NOMO-1 treated with dmso at 0.1 percent for 144 hours (cell line): ENCODE measurements at regions not wholly inside any gene's neighbourhood (a gene's known extent, or its start where the extent isn't known, plus 50 kb on each side); places are given as distances from the start of the nearest gene placed in this dataset.

ENCODE experiments used
- DNase-seq: peaks from one replicate; lab custom pipeline; 2025; ENCODE audit not compliant: unreplicated experiment; lab: John Stamatoyannopoulos, UW

DNA sequence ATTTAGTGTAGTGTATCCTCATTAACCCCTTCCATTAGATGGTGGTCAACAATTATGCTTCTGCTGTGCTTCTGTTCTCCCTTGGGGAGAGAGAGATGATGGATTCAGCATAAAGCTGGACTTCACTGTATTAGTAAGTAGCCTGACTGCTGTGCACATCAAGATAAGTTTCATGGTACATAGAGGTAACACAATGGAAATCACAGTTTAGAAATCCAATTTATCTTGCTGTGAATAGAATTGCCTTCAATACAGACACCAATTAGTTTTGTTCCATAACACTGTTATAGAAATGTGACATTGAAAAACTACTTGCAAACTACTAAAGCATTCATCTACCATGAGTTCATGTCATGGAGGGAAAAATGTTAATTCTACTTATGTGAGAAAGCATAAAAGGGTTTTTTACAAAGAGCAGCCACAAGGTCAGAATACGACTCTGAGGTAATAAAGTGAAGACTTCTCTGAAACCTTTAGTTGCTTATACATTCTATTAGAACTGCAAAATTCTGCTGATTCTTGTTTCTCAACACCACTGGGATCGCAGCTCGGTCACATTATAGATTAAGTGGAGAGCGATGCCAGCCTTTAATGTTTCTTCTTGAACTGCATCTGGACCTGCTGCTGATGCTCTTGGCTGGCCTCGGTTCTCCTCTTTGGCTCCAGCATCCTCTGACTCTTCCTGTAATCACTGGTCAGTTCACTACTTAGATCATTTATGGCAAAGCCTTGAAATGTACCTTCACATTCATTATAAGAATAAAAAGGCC lies 190.8 kb downstream of the ATP23 start:
- no peak for DNase-seq

DNA sequence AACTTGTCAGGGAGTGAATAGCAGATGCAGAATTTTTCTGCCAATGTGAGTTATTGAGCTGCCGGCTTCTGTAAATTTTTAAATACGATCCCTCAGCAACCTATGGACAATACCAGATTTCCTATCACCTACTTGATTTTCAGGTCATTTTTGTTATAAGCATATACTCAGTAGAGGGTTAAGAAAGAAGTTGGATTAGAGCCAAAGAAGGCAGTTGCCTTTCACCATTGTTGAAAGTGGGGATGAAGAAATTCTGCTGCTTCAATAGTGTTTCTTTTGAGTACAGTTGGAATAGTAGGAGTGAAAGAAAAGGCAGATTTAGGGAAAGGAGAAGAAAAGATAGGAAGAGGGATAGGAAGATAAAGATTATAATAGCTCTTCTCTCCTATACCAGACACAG lies 197.1 kb downstream of the ATP23 start:
- no peak for DNase-seq

DNA sequence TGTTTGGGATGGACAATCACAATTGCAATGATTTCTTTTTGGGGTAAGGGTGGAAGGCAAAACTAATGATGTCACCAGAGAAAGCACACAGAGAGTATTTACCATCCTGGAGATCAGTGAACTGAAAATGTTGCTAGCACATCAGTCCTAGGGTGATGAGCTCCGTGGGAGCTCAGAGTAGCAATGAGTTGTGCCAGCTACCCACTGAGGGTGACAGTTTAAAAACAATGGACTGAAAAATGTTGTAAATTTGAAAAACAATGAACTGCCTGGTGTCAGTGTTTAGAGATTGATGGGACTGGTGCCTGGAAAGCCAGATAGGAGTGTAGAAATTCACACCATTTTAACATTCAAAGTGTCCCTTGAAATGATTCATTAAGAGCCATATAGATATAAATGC lies 198.5 kb downstream of the ATP23 start:
- no peak for DNase-seq

DNA sequence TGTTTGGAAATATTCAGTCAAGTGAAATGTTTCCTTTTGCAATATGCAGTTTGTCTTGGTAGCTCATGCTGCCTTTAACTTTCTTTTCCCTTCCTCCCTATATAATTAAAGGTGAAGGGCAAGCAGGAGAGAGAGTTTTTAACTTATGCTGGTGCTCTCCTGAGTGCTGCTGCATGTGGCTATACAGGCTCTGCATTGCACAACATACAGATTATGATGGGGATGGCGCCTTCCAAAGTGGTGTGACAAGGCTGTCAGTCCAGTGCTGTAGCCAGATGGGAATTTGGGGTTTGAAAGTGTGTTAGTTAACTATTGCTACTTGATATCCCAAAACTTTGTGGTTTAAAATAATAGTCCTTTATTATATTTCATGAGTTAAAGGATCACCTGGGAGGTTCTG lies 199.0 kb downstream of the ATP23 start:
- no peak for DNase-seq

DNA sequence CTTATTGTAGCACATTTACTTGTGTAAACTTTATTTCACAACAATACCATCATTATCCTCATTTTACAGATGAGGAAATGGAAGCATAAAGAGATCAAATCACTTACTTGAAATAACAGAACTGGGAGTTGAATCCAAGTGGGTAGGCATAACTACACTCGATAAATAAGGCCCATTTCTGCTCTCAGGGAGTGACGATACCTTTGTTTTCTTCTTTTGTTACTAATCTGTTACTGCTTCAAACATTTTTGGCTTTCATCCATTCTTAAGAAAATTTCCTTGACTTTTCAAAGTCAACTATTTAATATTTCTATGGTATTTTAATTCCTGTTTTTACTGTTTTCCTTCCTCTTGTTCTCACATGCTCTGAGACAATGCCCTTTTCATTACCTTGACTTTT lies 201.6 kb downstream of the ATP23 start:
- DNase-seq, result no peak

DNA sequence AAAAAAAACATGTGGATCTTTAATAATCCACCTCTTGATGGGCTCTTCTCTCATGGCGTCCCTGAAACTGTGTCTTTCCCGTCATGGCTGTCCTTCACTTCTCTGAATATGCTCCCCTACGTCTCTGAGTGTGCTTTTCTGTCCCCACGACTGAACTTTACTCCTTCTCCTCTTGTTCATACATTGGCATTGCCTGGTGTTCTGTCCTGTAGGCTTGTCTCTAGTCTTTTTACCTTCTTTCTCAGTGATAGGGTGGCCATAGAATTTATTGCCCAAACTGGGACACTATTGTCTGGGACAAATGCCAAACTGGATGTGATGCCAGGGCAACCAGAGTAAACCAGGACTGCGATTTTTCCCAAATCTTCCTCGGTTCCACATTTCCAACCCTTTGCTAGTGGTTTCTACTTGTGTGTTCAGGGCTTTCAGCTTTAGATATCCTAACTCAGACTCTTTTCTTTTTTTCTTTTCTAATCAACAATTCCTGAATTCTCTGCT lies 202.2 kb downstream of the ATP23 start:
- no peak for DNase-seq

DNA sequence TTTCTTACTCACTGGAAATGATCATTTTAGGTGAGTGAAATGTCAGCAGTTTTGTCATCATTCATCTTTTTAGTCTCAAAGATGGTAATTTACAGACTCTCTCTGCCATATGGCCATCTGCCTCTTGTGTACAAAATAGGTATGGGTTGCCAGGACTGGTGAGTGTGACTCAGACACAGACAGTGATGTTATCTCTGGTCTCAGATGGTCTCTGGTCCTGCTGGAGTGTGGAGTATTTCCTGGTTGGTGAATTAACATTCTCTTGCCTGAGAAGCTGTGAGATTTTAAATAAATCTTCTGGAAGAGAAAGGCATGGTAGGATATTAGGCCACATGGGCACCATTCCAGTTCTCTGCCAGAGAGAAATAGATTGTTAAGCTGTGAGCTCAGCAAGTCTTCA lies 207.0 kb downstream of the ATP23 start:
- DNase-seq, result no peak

GRCh38 chr12:58148976-58149375 lies 207.6 kb downstream of the ATP23 start:
- no peak for DNase-seq

GRCh38 chr12:58154359-58154758 lies 213.0 kb downstream of the ATP23 start:
- no peak for DNase-seq

DNA sequence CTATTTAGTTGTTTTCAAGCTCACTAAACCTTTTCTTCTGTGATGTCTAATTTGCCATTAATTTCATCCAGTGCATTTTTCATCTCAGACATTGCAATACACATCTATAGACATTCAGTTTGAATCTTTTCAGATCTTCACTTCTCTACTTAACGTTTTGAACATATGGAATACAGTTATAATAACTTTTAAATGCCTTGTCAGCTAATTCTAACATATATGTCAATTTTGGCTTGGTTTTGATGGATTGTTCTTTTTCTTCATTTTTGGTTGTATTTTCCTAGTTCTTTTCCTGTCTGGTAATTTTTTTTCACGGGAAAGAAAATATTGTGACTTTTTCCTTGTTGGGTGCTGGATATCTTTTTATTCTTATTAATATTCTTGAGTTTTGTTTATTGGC lies 215.3 kb downstream of the ATP23 start:
- no peak for DNase-seq

- no peak for DNase-seq
Measured at GRCh38 chr12:58159941-58160340, 218.6 kb downstream of the ATP23 start.

- DNase-seq, result no peak
Measured at GRCh38 chr12:58161773-58162172, 220.4 kb downstream of the ATP23 start.

- DNase-seq, result no peak
Measured at GRCh38 chr12:58163021-58163420, 221.7 kb downstream of the ATP23 start.

DNA sequence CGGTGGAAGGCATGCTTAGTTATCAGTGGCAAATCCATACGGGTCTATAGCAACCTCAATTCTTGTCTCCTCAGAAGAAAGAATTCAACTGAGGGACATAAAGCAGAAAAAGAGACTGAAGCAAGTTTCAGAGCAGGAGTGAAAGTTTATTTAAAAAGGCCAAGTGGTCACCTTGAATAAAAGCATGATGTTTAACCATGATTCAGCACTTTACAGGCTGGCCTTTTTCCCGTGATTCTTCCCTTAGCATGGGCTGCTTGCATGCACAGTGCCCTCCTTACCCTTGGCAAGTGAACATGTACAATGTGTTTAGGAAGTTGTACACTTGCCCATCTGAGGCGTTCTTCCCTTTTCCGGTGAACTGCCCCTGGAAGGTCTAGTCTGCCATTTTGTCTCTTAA lies 225.3 kb downstream of the ATP23 start:
- DNase-seq, result no peak

DNA sequence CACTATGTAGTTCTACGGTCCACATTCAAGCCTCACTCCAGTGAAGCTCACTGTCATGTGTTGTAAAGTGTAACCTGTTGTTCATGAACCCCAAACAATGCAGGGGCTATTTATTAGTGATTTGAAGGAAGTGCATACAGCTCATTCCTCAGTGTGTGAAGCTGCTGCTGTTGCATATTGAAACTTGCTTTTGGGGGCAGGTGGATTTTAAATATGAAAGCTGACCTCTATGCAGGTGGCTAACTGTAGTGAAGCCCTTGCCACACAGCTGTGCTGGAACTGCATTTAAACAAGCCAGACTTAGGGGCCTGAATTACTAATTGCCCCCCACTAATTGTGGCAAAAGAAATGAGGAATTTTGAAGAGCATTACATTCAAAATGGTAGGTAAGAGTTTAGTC lies 226.3 kb downstream of the ATP23 start:
- DNase-seq, result no peak

- DNase-seq, result no peak
Measured at GRCh38 chr12:58169826-58170225, 228.5 kb downstream of the ATP23 start.

GRCh38 chr12:58171914-58172313 lies 230.5 kb downstream of the ATP23 start:
- DNase-seq, result no peak

DNA sequence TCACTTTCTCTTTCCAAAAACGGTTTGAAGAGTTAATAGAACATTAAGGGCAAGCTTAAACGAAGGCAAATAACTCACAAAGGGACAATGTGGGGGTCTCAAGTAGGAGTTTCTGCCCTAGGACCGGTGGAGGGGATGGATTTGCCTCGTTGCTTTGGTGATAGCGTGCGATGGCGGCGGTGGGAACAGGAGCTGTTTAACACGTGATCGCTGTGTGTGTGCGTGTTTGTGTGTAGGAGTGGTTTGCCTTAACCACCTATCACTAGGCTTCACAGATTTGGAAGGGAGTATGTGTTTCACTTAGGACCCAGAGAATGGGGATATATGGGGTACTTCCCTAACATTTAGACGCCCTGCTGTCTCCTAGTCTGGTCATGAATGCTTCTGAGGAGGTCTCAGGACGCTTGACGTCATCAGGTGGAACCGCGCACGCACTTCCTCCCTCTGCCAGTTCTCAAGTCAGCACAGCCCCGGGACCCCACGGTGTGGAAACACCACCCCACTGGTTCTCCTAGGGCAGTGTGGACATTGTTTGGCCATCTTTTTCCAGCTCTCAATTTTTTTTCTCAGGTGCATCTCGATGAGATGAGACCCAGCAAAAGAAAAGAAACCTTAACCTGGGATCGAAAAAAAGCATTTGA lies 231.2 kb downstream of the ATP23 start:
- no peak for DNase-seq

DNA sequence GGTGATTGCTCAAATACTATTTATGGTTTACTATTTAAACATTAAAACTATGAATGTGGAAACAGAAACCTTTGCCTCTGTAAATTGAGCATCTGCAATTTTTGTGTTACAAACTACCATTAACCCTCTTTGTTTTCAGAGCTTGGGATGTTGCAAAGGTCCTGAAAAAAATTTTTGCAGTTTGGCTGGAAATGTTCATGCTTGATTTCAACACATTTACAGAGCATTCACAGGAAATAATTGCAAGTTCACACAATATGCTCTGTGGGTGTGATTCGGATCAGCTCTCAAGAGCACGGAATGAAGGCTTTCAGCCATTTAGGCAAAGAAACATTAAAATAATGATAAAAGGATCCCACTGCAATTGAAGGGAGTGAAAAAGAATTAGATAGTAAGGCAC lies 232.9 kb downstream of the ATP23 start:
- DNase-seq, result no peak

DNA sequence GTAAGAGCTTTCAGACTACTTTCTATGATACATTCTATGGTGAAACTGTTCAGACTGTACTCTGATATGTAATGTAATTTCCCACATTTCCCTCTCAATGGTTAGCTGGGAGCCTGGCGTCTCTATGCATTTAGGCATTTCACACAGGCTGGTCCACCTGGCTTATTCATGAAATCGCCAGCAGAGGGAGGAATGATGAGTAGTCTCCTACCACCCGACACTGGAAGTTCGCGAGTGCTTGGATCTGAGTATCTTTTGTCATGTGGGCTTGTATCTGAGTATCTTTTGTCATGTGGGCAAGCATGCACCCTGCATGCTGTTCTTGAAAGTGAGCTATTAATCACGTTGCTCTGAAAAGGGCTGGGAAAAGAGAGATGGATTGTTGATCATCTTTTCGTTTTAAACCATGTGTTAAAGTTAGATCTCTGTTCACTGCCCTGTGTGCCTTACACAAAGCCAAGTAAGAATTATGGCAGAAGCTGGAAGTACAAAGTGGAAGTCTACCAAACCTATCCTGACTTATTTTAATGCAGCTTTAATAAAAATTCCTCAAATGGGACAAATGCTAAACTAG lies 235.0 kb downstream of the ATP23 start:
- DNase-seq, result no peak

DNA sequence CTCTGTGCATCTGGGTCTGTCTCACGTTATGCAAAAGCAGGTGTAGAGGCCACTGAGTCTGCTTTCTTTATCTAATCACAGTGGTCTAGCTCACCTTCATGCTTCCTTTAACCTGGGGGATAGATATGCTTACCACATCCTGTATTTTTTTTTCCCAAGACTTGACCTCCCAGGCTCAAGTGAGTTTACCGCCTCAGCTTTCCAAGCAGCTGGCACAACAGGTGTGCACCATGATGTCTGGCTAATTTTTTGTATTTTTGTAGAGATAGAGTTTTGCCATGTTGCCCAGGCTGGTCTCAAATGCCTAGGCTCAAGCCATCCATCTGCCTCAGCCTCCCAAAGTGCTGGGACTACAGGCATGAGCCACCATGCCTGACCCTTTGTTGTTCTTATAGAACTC lies 236.0 kb downstream of the ATP23 start:
- no peak for DNase-seq

DNA sequence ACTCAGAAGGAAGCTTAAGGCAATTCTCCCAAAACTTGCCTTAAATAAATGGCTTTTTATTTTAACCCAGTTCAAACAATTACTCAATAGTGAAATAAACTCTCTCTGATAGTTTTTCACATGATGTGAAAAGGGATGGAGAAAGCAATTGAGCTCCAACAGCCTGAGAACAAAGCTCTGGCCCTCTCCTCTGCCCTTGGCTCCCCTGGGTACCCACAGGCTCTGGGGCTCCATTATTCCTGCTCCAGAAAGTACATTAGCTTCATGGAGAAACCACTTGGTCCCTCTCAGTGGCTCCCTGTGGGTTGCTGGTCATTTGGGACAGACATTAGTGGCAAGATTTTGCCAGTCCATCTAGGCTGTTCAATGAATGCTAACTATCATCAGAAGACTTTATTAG lies 242.8 kb downstream of the ATP23 start:
- no peak for DNase-seq
